ENCODE measurements at regions not wholly inside any gene's neighbourhood (a gene's known extent, or its start where the extent isn't known, plus 50 kb on each side); places are given as distances from the start of the nearest gene placed in this dataset.

DNA sequence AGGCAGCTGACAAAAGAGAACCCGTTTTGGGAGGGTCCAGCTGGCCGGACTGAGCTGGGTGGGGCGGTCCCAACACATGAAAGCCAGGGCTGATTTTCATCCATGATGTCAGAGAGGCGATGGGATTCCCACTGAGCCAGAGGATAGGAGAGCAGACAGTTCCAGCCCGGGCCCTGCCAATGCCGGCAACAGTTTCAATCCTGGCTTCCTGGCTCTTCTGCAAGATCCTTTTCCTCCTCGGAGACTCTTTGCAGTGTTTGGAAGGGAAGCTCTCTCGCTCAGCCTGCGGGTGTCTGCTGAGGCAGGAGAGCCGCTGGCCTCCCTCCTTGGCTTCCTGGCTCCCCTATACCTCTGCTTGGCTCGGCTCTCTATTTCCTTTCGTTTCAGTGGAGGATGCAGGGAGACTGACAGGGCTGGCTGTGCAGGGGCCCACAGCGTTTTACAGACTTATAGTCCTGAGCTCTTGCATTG lies 145.5 kb upstream of the SOX9 start:
- TF ChIP-seq, protein P1, sequence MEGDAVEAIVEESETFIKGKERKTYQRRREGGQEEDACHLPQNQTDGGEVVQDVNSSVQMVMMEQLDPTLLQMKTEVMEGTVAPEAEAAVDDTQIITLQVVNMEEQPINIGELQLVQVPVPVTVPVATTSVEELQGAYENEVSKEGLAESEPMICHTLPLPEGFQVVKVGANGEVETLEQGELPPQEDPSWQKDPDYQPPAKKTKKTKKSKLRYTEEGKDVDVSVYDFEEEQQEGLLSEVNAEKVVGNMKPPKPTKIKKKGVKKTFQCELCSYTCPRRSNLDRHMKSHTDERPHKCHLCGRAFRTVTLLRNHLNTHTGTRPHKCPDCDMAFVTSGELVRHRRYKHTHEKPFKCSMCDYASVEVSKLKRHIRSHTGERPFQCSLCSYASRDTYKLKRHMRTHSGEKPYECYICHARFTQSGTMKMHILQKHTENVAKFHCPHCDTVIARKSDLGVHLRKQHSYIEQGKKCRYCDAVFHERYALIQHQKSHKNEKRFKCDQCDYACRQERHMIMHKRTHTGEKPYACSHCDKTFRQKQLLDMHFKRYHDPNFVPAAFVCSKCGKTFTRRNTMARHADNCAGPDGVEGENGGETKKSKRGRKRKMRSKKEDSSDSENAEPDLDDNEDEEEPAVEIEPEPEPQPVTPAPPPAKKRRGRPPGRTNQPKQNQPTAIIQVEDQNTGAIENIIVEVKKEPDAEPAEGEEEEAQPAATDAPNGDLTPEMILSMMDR (IDR thresholded peaks at IDR 0.05): no peak
- TF ChIP-seq ZNF263 (CRISPR knock-in tag; IDR thresholded peaks at IDR 0.05; ENCODE audit: low read depth) (no peak), TEAD4 (CRISPR knock-in tag; IDR thresholded peaks at IDR 0.05) (no peak), JUN (CRISPR knock-in tag; IDR thresholded peaks at IDR 0.05) (no peak), ETV6 (CRISPR knock-in tag; IDR thresholded peaks at IDR 0.05) (no peak), TCF7 (CRISPR knock-in tag; IDR thresholded peaks at IDR 0.05; ENCODE audit: low read depth) (no peak), ZNF232 (CRISPR knock-in tag; IDR thresholded peaks at IDR 0.05) (no peak), SP1 (CRISPR knock-in tag; conservative IDR thresholded peaks at IDR 0.05) (no peak), ZNF121 (CRISPR knock-in tag; IDR thresholded peaks at IDR 0.05) (no peak), NFYB (CRISPR knock-in tag; conservative IDR thresholded peaks at IDR 0.05; ENCODE audit: low read depth) (no peak), GTF2I (CRISPR knock-in tag; conservative IDR thresholded peaks at IDR 0.05) (no peak)
- TF ChIP-seq, protein P2, sequence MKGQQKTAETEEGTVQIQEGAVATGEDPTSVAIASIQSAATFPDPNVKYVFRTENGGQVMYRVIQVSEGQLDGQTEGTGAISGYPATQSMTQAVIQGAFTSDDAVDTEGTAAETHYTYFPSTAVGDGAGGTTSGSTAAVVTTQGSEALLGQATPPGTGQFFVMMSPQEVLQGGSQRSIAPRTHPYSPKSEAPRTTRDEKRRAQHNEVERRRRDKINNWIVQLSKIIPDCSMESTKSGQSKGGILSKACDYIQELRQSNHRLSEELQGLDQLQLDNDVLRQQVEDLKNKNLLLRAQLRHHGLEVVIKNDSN (CRISPR knock-in tag; IDR thresholded peaks at IDR 0.05): no peak
- TF ChIP-seq, protein P3, sequence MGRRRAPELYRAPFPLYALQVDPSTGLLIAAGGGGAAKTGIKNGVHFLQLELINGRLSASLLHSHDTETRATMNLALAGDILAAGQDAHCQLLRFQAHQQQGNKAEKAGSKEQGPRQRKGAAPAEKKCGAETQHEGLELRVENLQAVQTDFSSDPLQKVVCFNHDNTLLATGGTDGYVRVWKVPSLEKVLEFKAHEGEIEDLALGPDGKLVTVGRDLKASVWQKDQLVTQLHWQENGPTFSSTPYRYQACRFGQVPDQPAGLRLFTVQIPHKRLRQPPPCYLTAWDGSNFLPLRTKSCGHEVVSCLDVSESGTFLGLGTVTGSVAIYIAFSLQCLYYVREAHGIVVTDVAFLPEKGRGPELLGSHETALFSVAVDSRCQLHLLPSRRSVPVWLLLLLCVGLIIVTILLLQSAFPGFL (CRISPR knock-in tag; IDR thresholded peaks at IDR 0.05; ENCODE audit: borderline replicate concordance): no peak
- TF ChIP-seq, protein P4, sequence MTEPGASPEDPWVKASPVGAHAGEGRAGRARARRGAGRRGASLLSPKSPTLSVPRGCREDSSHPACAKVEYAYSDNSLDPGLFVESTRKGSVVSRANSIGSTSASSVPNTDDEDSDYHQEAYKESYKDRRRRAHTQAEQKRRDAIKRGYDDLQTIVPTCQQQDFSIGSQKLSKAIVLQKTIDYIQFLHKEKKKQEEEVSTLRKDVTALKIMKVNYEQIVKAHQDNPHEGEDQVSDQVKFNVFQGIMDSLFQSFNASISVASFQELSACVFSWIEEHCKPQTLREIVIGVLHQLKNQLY (CRISPR knock-in tag; IDR thresholded peaks at IDR 0.05): no peak
